Jurkat, Clone E6-1 (cell line): ENCODE measurements at regions not wholly inside any gene's neighbourhood (a gene's known extent, or its start where the extent isn't known, plus 50 kb on each side); places are given as distances from the start of the nearest gene placed in this dataset.

Experiments
- DNase-seq: peaks from one replicate; pipeline ENCODE4 v3.0.0-alpha.2; 2011; ENCODE audit warnings: low read depth, low spot score
- H3K4me3 ChIP-seq: 2 replicates; pipeline ENCODE4 v1.5.1; 2011; ENCODE audit warnings: mild to moderate bottlenecking, low read length, control low read depth, moderate library complexity

DNA sequence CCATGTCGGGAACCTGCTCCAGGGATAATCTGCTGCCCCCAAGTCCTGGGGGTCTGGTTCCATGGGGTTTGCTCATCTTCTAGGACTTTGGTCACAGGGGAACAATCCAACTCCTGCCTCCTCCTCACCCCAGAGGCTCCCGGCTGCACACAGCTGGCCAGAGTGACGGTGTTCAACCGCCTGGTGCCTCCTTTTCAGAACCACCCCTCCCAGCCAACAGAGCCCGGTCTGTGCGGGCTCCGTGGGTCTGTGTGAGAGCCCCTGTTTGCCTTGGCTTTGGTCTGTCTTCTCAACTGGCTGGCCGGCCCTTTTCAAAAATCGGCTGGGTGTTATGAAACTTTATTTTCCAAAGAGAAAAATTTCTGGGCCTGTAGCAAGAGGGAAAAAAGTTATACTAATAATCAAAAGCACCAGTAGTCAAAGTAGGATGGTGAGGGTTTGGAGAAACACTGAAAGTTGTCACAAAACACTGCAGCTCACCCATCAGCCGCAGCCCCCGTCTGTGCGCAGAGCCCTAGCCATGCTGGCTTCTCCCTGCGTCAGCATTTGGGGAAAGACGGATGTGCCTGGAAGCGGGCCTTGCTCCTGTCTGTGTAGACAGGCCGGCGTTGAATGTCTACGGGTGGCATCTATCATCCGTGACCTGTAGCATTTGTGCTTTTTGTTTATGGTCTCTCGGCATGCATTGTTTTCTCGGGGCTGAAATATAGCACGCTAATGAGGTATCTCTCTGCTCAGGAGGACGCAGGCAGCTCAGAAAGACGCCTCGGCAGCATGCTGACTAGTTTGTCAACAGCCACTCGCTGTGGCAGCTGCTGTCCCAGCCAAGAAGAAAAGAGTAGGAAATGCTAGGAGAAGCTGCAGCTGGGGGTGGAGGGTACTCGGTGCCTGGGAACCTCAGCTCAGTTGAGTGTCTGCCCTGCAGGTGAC lies 138.6 kb downstream of the GLI2 start:
- DNase-seq: no peak
- no peak overlapping the region for H3K4me3 ChIP-seq

DNA sequence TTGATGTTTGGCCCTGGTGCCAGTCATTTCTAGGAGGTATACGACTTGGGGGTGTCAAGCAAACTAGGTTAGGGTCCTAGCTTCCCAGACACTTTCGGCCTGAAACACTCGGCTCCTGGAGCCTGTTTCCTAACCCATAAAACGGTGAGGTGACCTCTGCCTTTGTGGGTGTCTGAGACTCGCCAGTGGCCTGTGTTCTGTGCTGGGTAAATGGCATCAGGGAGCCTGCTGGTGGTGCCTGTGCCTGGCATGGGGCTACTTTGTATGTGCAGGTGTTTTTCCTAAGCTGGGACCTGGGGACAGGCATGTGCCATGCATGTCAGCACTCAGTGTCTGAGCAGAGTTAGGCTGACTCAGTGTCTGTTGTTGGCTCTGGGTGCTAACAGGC lies 139.2 kb downstream of the GLI2 start:
- DNase-seq: no peak

GRCh38 chr2:120875431-120875830 lies 139.8 kb downstream of the GLI2 start:
- H3K4me3 ChIP-seq: no peak overlapping the region
- DNase-seq: no peak

More for the DNA sequence above, 139.2 kb downstream of the GLI2 start:
- H3K4me3 ChIP-seq: no peak overlapping the region

- no peak for DNase-seq
- no peak overlapping the region for H3K4me3 ChIP-seq
Observed at GRCh38 chr2:120876526-120877280, 141.0 kb downstream of the GLI2 start.

- DNase-seq: no peak
- H3K4me3 ChIP-seq: no peak overlapping the region
Observed at GRCh38 chr2:120877409-120877808, 141.7 kb downstream of the GLI2 start.

DNA sequence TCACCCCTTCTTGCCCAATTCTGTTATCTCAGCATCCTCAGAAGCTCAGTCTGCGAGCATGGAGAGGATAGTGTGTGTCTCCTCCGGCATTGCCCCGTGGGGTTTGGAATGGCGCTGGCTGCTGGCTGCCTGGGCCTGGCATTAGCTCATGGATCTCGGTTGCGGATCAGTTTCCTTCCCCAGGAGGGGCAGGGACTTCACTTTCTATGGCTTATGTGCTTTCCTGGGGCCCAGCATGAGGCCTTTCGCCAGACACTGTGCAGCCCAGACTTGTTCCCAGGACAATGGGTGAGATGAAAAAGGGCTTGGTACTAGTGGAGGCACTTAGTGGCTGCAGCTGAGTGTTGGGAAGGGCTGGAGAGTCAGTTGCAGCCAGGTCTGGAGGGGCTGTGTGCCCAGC lies 143.3 kb downstream of the GLI2 start:
- no peak for DNase-seq
- H3K4me3 ChIP-seq: no peak overlapping the region

DNA sequence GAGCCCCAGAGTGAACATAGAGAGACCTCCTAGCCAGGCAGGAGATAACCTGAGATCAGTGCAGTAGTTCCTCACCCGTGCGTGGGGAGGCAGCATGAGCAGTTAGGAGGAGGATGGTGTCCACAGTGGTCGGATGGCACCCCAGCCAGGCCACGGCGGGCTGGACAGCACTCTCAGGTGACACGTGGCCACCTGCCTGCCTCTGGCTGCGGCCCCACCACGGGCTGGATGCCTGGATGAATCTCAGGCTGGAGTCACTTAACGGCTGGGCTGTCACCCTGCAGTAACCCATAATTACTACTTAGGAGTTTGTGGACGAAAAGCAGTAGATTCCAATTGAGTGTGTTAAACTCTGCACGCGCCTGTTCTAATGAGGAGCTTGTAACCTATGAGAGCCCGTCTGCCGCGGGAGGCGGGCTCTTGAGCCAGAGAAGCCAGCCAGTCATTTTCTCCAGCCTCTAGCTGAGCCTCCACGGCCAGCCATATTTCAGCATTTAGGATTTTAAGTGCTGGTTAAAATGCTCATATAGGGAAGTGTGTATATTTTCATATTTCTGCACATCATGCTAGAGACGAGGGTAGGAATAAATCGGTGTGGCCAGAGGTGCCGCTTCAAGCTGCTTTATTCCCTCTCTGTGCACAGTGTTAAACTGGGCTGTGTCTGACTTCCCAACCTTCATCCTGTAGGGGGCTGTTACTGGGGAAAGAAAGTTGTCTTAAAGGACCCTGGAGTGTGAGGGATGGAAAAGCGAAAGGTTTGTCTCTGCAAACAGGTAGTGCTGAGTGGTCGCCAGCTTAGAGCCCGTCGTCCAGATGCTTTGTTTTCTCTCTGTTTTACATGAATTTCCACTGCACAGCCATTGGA lies 144.0 kb downstream of the GLI2 start:
- no peak for DNase-seq
- no peak overlapping the region for H3K4me3 ChIP-seq

DNA sequence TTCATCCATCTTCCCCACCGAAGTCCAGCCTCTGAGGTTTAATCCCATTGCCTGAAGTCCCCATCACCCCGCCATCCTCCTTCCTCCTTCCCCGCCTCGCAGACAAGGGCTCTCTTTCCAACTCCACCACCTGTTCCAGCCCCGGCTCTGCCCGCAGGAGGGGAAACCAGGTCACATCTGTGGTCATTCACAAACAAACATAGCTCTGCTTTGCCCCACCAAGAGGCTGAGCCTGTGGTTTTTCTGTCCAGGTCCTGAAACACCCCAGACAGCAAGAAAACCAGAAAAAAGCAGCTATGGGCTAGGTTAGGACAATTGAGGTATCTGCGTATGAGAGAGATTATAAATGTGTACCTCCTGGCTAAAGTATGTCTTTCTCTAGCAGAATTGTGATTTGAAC lies 144.7 kb downstream of the GLI2 start:
- DNase-seq: no peak

DNA sequence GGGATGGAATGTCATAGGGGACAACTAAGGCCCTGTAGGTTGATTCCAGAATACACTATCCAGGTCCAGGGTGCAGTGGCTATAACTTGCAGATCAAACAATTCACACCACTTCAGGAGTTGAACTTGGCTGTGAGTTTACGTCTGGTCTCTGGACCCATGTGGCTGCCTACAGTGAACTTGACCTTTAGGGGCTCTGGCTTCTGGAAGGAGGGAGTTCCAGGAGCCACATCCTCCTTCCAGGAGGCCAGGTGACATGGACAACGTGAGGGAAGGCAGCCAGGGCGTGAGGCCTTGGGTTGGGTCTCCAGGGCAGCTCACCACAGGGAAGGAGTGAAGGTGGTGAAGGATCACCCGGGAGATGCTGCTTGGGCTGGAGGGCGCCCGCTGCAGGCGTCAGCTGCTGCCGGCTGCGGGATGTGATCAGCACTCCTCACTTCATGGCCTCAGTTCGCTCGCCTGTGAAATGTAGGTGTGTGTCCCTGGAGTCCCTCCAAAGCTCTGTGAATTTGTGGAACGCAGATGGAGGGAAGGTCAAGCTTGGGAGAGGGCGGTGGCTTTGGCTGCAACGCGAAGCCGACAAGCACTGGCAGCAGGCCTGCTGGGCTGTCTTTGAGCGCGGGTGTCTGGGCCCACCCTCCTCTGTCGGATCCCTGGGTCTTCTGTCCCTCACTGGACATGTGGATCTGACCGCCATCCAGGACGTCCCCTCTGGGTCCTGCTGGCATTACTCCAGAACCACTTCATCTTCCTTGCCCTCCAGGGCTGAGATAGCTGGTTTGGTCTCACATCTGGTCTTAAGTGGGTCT lies 146.5 kb downstream of the GLI2 start:
- no peak for DNase-seq
- H3K4me3 ChIP-seq: no peak overlapping the region

More for the DNA sequence above, 144.7 kb downstream of the GLI2 start:
- H3K4me3 ChIP-seq: no peak overlapping the region

DNA sequence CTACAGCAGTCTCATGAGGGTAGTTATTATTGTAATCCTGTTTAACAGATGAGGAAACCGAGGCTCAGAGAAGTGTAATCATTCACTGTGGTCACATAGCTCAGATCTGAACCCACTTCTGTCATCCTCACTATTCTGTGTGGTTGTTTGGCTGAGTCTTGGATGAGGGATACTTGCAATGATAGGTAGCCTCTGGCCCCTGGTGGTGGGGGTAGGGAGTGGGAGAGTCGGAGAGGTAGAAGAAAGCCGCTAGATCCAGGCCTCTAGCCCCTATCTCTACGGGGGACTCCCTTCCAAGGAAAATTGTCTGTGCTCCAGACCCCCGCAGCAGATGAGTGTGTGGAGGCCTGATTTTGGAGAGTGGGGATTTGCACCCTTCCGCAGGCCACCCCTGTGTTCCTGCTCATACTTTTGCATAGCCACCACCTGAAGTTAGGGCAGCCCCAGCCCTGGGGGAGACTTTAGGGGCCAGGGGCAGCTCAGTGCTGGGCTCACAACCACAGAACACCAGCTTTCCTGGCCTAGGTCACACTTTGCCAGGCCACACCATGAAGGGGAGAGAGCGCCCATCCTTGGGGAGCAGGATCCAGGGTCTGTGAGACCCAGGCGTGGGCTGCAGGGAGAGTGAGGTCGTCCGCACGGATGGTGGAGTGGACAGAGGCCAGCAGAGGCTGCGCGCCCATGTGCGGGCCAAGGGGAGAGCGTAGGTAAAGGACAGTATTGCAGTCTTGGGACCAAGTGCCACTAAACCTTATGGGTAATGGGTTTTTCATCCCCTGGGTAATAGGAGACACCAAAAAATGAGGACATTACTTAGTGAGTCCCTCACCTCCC lies 148.2 kb downstream of the GLI2 start:
- DNase-seq: no peak
- H3K4me3 ChIP-seq: no peak overlapping the region

DNA sequence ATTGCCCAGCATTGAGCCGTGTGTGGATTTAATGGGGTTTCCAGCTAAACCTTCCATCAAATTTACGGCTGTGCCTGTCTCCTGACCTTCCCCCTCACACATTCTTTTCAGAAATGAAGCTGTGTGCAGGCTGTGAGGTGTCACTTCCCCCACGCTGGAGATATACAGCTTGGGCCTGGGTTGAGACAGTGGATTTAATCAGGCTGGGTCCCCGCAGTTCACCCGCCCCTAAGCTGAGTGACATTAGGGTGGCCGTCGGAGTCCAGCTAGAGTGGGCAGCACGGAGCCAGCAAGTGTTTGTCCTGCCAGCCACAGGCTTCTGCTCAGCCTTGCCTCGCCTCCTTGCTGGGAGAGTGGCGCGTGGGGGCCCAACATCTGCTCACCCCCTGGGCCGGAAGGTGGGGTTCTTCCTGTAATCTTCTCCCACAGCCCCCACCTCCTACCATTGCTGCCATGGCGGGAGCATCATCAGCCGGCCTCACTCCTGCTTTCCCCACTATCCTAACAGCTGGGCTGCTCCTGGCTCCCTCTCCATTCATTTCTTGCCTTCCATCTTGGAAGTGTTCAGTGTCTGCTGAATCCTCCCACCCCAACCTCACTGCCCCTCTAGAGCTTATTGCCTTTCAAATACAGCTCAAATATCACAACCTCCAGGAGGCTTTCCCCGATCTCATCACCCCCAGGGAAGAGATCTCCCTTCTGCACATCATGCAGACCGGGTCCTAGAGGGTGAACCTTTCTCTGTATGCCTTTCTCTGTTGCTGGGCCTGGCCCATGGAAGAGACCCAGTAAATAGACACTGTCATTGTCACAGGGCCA lies 149.0 kb downstream of the GLI2 start:
- H3K4me3 ChIP-seq: no peak overlapping the region
- no peak for DNase-seq

DNA sequence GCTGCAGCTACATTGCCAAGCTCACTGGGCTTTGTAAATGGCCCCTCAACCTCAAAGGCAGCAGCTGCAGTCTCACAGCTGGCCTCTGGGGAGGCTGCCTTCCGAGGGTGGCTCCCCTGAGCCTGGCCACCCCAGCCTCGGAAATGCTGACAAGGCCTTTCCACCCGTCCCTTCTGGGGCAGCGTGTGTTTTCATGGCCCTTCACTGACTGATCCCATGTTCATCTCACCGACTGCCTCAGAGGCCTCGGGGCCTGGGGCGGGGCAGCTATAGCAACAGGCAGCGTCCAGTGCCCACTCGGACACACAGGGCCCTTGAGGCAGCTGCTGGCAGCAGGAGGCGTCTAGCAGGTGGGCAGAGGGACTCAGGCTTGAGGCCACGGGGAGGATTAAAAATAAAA lies 149.7 kb downstream of the GLI2 start:
- no peak overlapping the region for H3K4me3 ChIP-seq
- no peak for DNase-seq

- no peak overlapping the region for H3K4me3 ChIP-seq
- DNase-seq: no peak
Observed at GRCh38 chr2:120885749-120886148, 150.1 kb downstream of the GLI2 start.

GRCh38 chr2:120886534-120887319 lies 151.1 kb downstream of the GLI2 start:
- no peak for DNase-seq
- H3K4me3 ChIP-seq: no peak overlapping the region

- H3K4me3 ChIP-seq: no peak overlapping the region
- no peak for DNase-seq
Observed at GRCh38 chr2:120887320-120887697, 151.6 kb downstream of the GLI2 start.

- H3K4me3 ChIP-seq: no peak overlapping the region
- no peak for DNase-seq
Observed at GRCh38 chr2:120887741-120888231, 152.1 kb downstream of the GLI2 start.
